Activated B cell treated with CpG ODN at 0.5 μM for 24 hours (primary cell): ENCODE measurements at regions not wholly inside any gene's neighbourhood (a gene's known extent, or its start where the extent isn't known, plus 50 kb on each side); places are given as distances from the start of the nearest gene placed in this dataset.

Source experiments
- ATAC-seq: fragments of 200-7000 bp; cut with Tn5 transposase; one replicate; pipeline ENCODE4 v1.10.0; 2021; ENCODE audit warnings: low read depth, mild to moderate bottlenecking, moderate library complexity
- CTCF ChIA-PET: fragments of 350-600 bp; sonication (Branson Sonifier 250); formaldehyde crosslinking; loops from one replicate; lab custom pipeline; 2021; ENCODE audit warnings: antibody characterized with exemption; lab: Charles Lee
- POLR2A ChIA-PET: fragments of 350-600 bp; sonication (Branson Sonifier 250); formaldehyde crosslinking; loops from one replicate; lab custom pipeline; 2021; ENCODE audit warnings: antibody characterized with exemption; lab: Charles Lee
- DNase-seq: peaks from one replicate; pipeline ENCODE4 v3.0.0; 2022
- H3K27ac Mint-ChIP-seq: one replicate; pipeline ENCODE4 v1.8.0; 2020; ENCODE audit warnings: mixed read lengths
- H3K27me3 Mint-ChIP-seq: one replicate; pipeline ENCODE4 v1.8.0; 2021; ENCODE audit warnings: mixed read lengths
- H3K36me3 Mint-ChIP-seq: one replicate; pipeline ENCODE4 v1.8.0; 2021; ENCODE audit warnings: low read depth, mixed read lengths
- H3K4me1 Mint-ChIP-seq: one replicate; pipeline ENCODE4 v1.8.0; 2021; ENCODE audit warnings: mixed read lengths
- H3K4me3 Mint-ChIP-seq: one replicate; pipeline ENCODE4 v1.8.0; 2020; ENCODE audit warnings: mild to moderate bottlenecking, mixed read lengths
- H3K9me3 Mint-ChIP-seq: one replicate; pipeline ENCODE4 v1.8.0; 2020; ENCODE audit warnings: mixed read lengths
- intact Hi-C: fragments of 100-400 bp; cut with micrococcal nuclease; formaldehyde crosslinking; loops from one replicate; pipeline ENCODE4 v1.15.1; 2024
- TF ChIP-seq, protein P1 (sequence below): fragments of 200-600 bp; IDR thresholded peaks from one replicate; pipeline ENCODE4 v1.8.0; 2022; ENCODE audit warnings: antibody characterized with exemption, mild to moderate bottlenecking

DNA sequence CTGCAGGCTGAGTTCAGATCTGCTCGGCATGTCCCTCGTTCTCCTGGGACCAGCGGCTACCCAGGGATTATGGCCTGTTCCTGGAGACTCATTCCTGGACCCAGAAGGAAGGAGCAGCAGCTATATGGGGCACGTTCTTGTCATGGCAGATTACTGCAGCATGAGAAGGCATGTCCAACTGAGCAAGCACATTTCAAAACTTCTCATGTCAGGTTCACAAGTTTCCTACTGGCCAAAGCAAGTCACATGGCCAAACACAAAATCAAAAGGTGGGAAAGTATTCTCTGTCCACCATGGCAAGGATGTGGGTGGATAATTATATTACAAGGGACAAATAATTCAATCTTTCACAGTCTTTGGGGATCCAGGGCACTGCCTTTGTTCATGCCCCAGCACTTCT lies 71.9 kb upstream of the C15orf39 start:
- TF ChIP-seq, protein P1, sequence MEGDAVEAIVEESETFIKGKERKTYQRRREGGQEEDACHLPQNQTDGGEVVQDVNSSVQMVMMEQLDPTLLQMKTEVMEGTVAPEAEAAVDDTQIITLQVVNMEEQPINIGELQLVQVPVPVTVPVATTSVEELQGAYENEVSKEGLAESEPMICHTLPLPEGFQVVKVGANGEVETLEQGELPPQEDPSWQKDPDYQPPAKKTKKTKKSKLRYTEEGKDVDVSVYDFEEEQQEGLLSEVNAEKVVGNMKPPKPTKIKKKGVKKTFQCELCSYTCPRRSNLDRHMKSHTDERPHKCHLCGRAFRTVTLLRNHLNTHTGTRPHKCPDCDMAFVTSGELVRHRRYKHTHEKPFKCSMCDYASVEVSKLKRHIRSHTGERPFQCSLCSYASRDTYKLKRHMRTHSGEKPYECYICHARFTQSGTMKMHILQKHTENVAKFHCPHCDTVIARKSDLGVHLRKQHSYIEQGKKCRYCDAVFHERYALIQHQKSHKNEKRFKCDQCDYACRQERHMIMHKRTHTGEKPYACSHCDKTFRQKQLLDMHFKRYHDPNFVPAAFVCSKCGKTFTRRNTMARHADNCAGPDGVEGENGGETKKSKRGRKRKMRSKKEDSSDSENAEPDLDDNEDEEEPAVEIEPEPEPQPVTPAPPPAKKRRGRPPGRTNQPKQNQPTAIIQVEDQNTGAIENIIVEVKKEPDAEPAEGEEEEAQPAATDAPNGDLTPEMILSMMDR, result no peak
- H3K4me1 Mint-ChIP-seq, result peaks cover 24% of the 10 kb centered on the region
- POLR2A ChIA-PET, result interaction anchor here (0.5 to 2.6 kb wide), 6 partner anchors 17 to 251 kb away, joined by 3 to 14 read pairs (median 8); partner anchors contain the start of genes C15orf39 and MAN2C1
- CTCF ChIA-PET, result interaction anchor here (3.0 kb wide), 1 partner anchor 87 kb away, joined by 24 read pairs; no protein-coding TSS in a partner anchor
- intact Hi-C loops, result loop anchor here (2.0 to 5.0 kb wide), 2 partner anchors 32 to 73 kb away; no protein-coding TSS in a partner anchor
- no peak overlapping the region for H3K4me3 Mint-ChIP-seq
- ATAC-seq, result no peak
- H3K9me3 Mint-ChIP-seq, result no peaks in the 10 kb centered on the region
- no peak for DNase-seq
- no peaks in the 10 kb centered on the region for H3K27me3 Mint-ChIP-seq
- H3K27ac Mint-ChIP-seq, result no peak overlapping the region
- H3K36me3 Mint-ChIP-seq, result no peaks in the 10 kb centered on the region

- POLR2A ChIA-PET, result interaction anchor here (0.7 to 2.6 kb wide), 6 partner anchors 20 to 237 kb away, joined by 3 to 14 read pairs (median 8); partner anchors contain the start of genes C15orf39 and MAN2C1
Observed at GRCh38 chr15:75131269-75131643, 70.4 kb upstream of the C15orf39 start.

DNA sequence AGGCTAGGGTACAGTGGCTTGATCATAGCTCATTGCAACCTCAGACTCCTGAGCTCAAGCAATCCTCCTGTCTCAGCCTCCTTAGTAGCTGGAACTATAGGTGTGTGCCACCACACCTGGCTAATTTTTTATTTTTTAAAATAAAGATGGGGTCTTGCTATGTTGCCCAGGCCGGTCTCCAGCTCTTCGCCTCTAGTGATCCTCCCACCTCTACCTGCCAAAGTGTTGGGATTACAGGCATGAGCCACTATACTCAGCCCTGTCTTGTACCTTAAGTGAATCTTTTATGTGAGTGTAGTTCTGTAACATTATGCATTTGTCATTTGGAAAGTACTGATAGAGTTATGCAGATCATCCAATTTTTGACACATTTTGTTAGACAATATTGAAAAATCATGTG lies 66.9 kb upstream of the C15orf39 start:
- DNase-seq, result no peak
- Mint-ChIP-seq H3K4me3 (no peak overlapping the region), H3K36me3 (no peaks in the 10 kb centered on the region), H3K27me3 (no peaks in the 10 kb centered on the region), H3K27ac (no peak overlapping the region), H3K9me3 (no peaks in the 10 kb centered on the region), H3K4me1 (peaks cover 25% of the 10 kb centered on the region)
- CTCF ChIA-PET, result no interaction called here
- TF ChIP-seq, protein P1, result no peak
- POLR2A ChIA-PET, result interaction anchor here (0.6 kb wide), 1 partner anchor 819 kb away, joined by 8 read pairs; no protein-coding TSS in a partner anchor
- intact Hi-C loops, result loop anchor here (5.0 kb wide), 1 partner anchor 37 kb away; no protein-coding TSS in a partner anchor
- ATAC-seq, result no peak

More at GRCh38 chr15:75131269-75131643, 70.4 kb upstream of the C15orf39 start:
- TF ChIP-seq, protein P1, result no peak
- H3K4me3 Mint-ChIP-seq, result peak overlapping the region; percentile 80
- DNase-seq (no peak), ATAC-seq (no peak)
- H3K36me3 Mint-ChIP-seq, result no peaks in the 10 kb centered on the region
- intact Hi-C loops, result loop anchor here (1.0 to 5.0 kb wide), 4 partner anchors 23 to 88 kb away; no protein-coding TSS in a partner anchor
- peaks cover 22% of the 10 kb centered on the region for H3K4me1 Mint-ChIP-seq
- peak overlapping the region; percentile 73 for H3K27ac Mint-ChIP-seq
- CTCF ChIA-PET, result interaction anchor here (0.9 to 3.0 kb wide), 4 partner anchors 39 to 88 kb away, joined by 3 to 24 read pairs (median 3); partner anchors contain the start of gene C15orf39
- H3K9me3 Mint-ChIP-seq, result no peaks in the 10 kb centered on the region
- no peaks in the 10 kb centered on the region for H3K27me3 Mint-ChIP-seq

GRCh38 chr15:75136118-75136517 lies 65.6 kb upstream of the C15orf39 start:
- Mint-ChIP-seq H3K4me1 (peaks cover 13% of the 10 kb centered on the region), H3K4me3 (no peak overlapping the region), H3K36me3 (no peaks in the 10 kb centered on the region), H3K27ac (no peak overlapping the region), H3K9me3 (no peaks in the 10 kb centered on the region), H3K27me3 (no peaks in the 10 kb centered on the region)
- DNase-seq (no peak), ATAC-seq (no peak)
- TF ChIP-seq, protein P1, result no peak
- POLR2A ChIA-PET, result no interaction called here
- intact Hi-C loops, result loop anchor here (2.0 kb wide), 1 partner anchor 17 kb away; no protein-coding TSS in a partner anchor
- CTCF ChIA-PET, result no interaction called here

GRCh38 chr15:75136758-75137157 lies 64.9 kb upstream of the C15orf39 start:
- intact Hi-C loops, result loop anchor here (2.0 kb wide), 1 partner anchor 16 kb away; no protein-coding TSS in a partner anchor
- TF ChIP-seq, protein P1, result no peak
- ChIA-PET CTCF (no interaction called here), POLR2A (no interaction called here)
- no peak overlapping the region for H3K27ac Mint-ChIP-seq
- DNase-seq (no peak), ATAC-seq (no peak)
- H3K4me1 Mint-ChIP-seq, result peaks cover 9% of the 10 kb centered on the region
- H3K4me3 Mint-ChIP-seq, result no peak overlapping the region
- H3K36me3 Mint-ChIP-seq, result no peaks in the 10 kb centered on the region
- no peaks in the 10 kb centered on the region for H3K9me3 Mint-ChIP-seq
- no peaks in the 10 kb centered on the region for H3K27me3 Mint-ChIP-seq
